ENCODE measurements at regions not wholly inside any gene's neighbourhood (a gene's known extent, or its start where the extent isn't known, plus 50 kb on each side); places are given as distances from the start of the nearest gene placed in this dataset.

DNA sequence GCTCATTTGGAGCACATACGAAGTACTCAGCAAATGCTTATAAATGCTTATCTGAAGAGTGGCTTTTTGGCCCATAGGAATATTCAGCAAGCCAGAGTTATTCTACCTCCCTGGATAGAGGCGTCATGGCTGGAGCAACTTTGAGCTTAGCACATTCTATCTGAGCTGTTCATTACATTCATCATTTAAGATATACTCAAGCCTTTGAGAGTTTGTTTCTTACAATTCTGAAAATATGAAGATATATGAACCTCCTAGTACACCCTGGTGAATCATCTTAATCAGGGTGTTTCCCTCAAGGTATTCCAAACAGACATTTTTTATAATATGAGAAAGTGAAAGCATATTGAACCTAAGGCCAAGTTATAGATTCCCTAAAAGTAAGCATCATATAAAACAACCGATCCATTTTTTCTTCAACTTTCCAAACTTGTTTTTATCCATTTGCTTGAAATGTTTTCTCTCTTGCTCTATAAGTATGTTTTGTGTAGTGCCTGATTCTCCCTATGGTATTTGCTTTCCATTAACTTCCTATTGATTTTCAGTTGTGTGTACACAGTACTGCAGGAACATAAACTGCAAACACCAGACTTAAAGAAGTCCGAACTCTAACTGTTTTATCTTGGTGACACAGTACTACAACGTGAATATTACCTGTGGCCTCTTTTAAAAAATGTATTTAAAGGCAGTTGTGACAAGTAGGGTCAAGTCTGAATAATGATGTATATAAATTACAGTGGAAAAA, 139.7 kb upstream of the PTPRK start:
- TF ChIP-seq, protein P1, sequence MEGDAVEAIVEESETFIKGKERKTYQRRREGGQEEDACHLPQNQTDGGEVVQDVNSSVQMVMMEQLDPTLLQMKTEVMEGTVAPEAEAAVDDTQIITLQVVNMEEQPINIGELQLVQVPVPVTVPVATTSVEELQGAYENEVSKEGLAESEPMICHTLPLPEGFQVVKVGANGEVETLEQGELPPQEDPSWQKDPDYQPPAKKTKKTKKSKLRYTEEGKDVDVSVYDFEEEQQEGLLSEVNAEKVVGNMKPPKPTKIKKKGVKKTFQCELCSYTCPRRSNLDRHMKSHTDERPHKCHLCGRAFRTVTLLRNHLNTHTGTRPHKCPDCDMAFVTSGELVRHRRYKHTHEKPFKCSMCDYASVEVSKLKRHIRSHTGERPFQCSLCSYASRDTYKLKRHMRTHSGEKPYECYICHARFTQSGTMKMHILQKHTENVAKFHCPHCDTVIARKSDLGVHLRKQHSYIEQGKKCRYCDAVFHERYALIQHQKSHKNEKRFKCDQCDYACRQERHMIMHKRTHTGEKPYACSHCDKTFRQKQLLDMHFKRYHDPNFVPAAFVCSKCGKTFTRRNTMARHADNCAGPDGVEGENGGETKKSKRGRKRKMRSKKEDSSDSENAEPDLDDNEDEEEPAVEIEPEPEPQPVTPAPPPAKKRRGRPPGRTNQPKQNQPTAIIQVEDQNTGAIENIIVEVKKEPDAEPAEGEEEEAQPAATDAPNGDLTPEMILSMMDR (conservative IDR thresholded peaks at IDR 0.05; ENCODE audit: low read depth, low read length): no peak
- no peak for TF ChIP-seq MAZ (IDR thresholded peaks at IDR 0.05; ENCODE audit: borderline replicate concordance, low read depth, low read length)
- TF ChIP-seq RCOR1 (IDR thresholded peaks at IDR 0.05; ENCODE audit: insufficient replicate concordance, low read length): no peak
- TF ChIP-seq RAD21 (IDR thresholded peaks at IDR 0.05; ENCODE audit: low read length): no peak
- TF ChIP-seq MAFK (IDR thresholded peaks at IDR 0.05; ENCODE audit: low read depth, low read length): no peak
- TF ChIP-seq POLR2A (IDR thresholded peaks at IDR 0.05; ENCODE audit: low read depth, low read length): no peak
- TF ChIP-seq CEBPB (IDR thresholded peaks at IDR 0.05; ENCODE audit: low read depth, low read length): no peak
- TF ChIP-seq BHLHE40 (IDR thresholded peaks at IDR 0.05; ENCODE audit: low read depth, low read length): no peak
- no peak for TF ChIP-seq SMC3 (IDR thresholded peaks at IDR 0.05; ENCODE audit: low read depth, low read length)
- TF ChIP-seq, protein P2, sequence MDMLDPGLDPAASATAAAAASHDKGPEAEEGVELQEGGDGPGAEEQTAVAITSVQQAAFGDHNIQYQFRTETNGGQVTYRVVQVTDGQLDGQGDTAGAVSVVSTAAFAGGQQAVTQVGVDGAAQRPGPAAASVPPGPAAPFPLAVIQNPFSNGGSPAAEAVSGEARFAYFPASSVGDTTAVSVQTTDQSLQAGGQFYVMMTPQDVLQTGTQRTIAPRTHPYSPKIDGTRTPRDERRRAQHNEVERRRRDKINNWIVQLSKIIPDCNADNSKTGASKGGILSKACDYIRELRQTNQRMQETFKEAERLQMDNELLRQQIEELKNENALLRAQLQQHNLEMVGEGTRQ (IDR thresholded peaks at IDR 0.05; ENCODE audit: low read depth, low read length): no peak
